SU-DHL-6 (cell line): ENCODE measurements at regions not wholly inside any gene's neighbourhood (a gene's known extent, or its start where the extent isn't known, plus 50 kb on each side); places are given as distances from the start of the nearest gene placed in this dataset.

Experiments used
- H2AFZ ChIP-seq: fragments of 200-600 bp; sonication (generic); 2 replicates; pipeline ENCODE4 v1.6.1; 2014; ENCODE audit warnings: low read depth, mild to moderate bottlenecking, moderate library complexity, mixed read lengths, antibody characterized with exemption, low read length; ENCODE audit not compliant: severe bottlenecking
- H3F3A ChIP-seq: fragments of 200-600 bp; shearing (Covaris generic); 2 replicates; pipeline ENCODE4 v1.6.0; 2016; ENCODE audit warnings: antibody characterized with exemption, mild to moderate bottlenecking; ENCODE audit not compliant: insufficient read depth
- H3K27ac ChIP-seq: fragments of 200-600 bp; sonication (generic); 2 replicates; pipeline ENCODE4 v1.5.1; 2016; ENCODE audit warnings: low read depth, mild to moderate bottlenecking, low read length, moderate library complexity, mixed read lengths
- H3K27me3 ChIP-seq: fragments of 200-600 bp; sonication (generic), shearing (Covaris generic); 2 replicates; pipeline ENCODE4 v1.6.0; 2014; ENCODE audit warnings: mild to moderate bottlenecking, low read length
- H3K36me3 ChIP-seq: fragments of 200-600 bp; sonication (generic); 2 replicates; pipeline ENCODE4 v1.6.1; 2014; ENCODE audit warnings: mild to moderate bottlenecking, low read length, mixed read lengths
- H3K4me2 ChIP-seq: fragments of 300-600, 200-600 bp; shearing (Covaris generic), sonication (generic); 2 replicates; pipeline ENCODE4 v1.6.0; 2014; ENCODE audit warnings: low read length, low read depth, mild to moderate bottlenecking; ENCODE audit not compliant: poor library complexity, severe bottlenecking
- H3K4me3 ChIP-seq: fragments of 200-600 bp; sonication (generic); 2 replicates; pipeline ENCODE4 v1.5.1; 2014; ENCODE audit warnings: antibody characterized with exemption, low read length, mild to moderate bottlenecking, mixed read lengths; ENCODE audit not compliant: insufficient read depth, poor library complexity, severe bottlenecking
- H3K79me2 ChIP-seq: fragments of 200-600 bp; sonication (generic); 2 replicates; pipeline ENCODE4 v1.6.1; 2014; ENCODE audit warnings: mild to moderate bottlenecking, low read length, moderate library complexity; ENCODE audit not compliant: insufficient read depth
- H3K9ac ChIP-seq: fragments of 200-600 bp; sonication (generic); 2 replicates; pipeline ENCODE4 v1.7.0; 2014; ENCODE audit warnings: mild to moderate bottlenecking, low read length
- H3K9me2 ChIP-seq: fragments of 200-600 bp; sonication (generic); replicated peaks from 2 replicates; pipeline ENCODE4 v1.6.1; 2014; ENCODE audit warnings: low read length; ENCODE audit not compliant: insufficient read depth
- H3K9me3 ChIP-seq: fragments of 200-600 bp; sonication (generic); 2 replicates; pipeline ENCODE4 v1.6.1; 2014; ENCODE audit warnings: low read length, mixed read lengths; ENCODE audit not compliant: insufficient read depth
- H4K20me1 ChIP-seq: fragments of 200-600 bp; sonication (generic); 2 replicates; pipeline ENCODE4 v1.6.1; 2014; ENCODE audit warnings: low read depth, mild to moderate bottlenecking, antibody characterized with exemption, low read length, moderate library complexity, mixed read lengths
- CTCF ChIP-seq: fragments of 200-600 bp; sonication (generic); IDR thresholded peaks from one replicate; pipeline ENCODE4 v1.5.1; 2017; ENCODE audit warnings: antibody characterized with exemption, mild to moderate bottlenecking, low read length, moderate library complexity; ENCODE audit not compliant: insufficient read depth, poor library complexity, severe bottlenecking
- EZH2phosphoT487 ChIP-seq: fragments of 200-600 bp; sonication (generic), shearing (Covaris generic); conservative IDR thresholded peaks from 2 replicates; pipeline ENCODE4 v1.6.1; 2018; ENCODE audit warnings: mild to moderate bottlenecking, antibody characterized with exemption, low read length, moderate library complexity, mixed read lengths

GRCh38 chr2:224209555-224210285 is 170.6 kb upstream of the SERPINE2 start:
- no peak overlapping the region for H3K27ac ChIP-seq
- no peak overlapping the region for H3K4me2 ChIP-seq
- H3K9me3 ChIP-seq = no peaks in the 10 kb centered on the region
- H3K79me2 ChIP-seq = no peaks in the 10 kb centered on the region
- no peak for TF ChIP-seq CTCF
- no peak for TF ChIP-seq EZH2phosphoT487
- no peaks in the 10 kb centered on the region for H3K9me2 ChIP-seq
- H3F3A ChIP-seq = no peaks in the 10 kb centered on the region
- H3K27me3 ChIP-seq = no peaks in the 10 kb centered on the region
- H2AFZ ChIP-seq = no peak overlapping the region
- H3K36me3 ChIP-seq = no peaks in the 10 kb centered on the region
- H4K20me1 ChIP-seq = no peaks in the 10 kb centered on the region
- H3K9ac ChIP-seq = no peak overlapping the region
- H3K4me3 ChIP-seq = no peak overlapping the region

GRCh38 chr2:224208443-224208842 is 169.4 kb upstream of the SERPINE2 start:
- Histone ChIP-seq H3K9me3 (no peaks in the 10 kb centered on the region), H3K36me3 (no peaks in the 10 kb centered on the region), H3F3A (no peaks in the 10 kb centered on the region), H3K9ac (no peak overlapping the region), H3K27me3 (no peaks in the 10 kb centered on the region), H3K4me3 (no peak overlapping the region), H3K9me2 (no peaks in the 10 kb centered on the region), H3K27ac (no peak overlapping the region), H2AFZ (no peak overlapping the region), H4K20me1 (no peaks in the 10 kb centered on the region), H3K4me2 (no peak overlapping the region), H3K79me2 (no peaks in the 10 kb centered on the region)
- no peak for TF ChIP-seq CTCF
- TF ChIP-seq EZH2phosphoT487 = no peak

GRCh38 chr2:224208007-224208406 is 168.9 kb upstream of the SERPINE2 start:
- Histone ChIP-seq H3K79me2 (no peaks in the 10 kb centered on the region), H3K9me3 (no peaks in the 10 kb centered on the region), H4K20me1 (no peaks in the 10 kb centered on the region), H3K9ac (no peak overlapping the region), H2AFZ (no peak overlapping the region), H3K9me2 (no peaks in the 10 kb centered on the region), H3K36me3 (no peaks in the 10 kb centered on the region), H3K27ac (no peak overlapping the region), H3K4me3 (no peak overlapping the region), H3K4me2 (no peak overlapping the region), H3K27me3 (no peaks in the 10 kb centered on the region), H3F3A (no peaks in the 10 kb centered on the region)
- no peak for TF ChIP-seq EZH2phosphoT487
- no peak for TF ChIP-seq CTCF
